CD4-positive, alpha-beta T cell (primary cell): ENCODE measurements at regions not wholly inside any gene's neighbourhood (a gene's known extent, or its start where the extent isn't known, plus 50 kb on each side); places are given as distances from the start of the nearest gene placed in this dataset.

Experiments
- ATAC-seq: fragments of 200-7000 bp; cut with Tn5 transposase; one replicate; pipeline ENCODE4 v1.10.0; 2022; ENCODE audit warnings: mild to moderate bottlenecking; ENCODE audit not compliant: poor library complexity
- CTCF ChIA-PET: fragments of 350-600 bp; sonication (Branson Sonifier 250); formaldehyde crosslinking; loops from one replicate; lab custom pipeline; 2021; ENCODE audit warnings: antibody characterized with exemption, inconsistent platforms; lab: Charles Lee
- POLR2A ChIA-PET: fragments of 350-600 bp; sonication (Branson Sonifier 250); formaldehyde crosslinking; loops from one replicate; lab custom pipeline; 2021; ENCODE audit warnings: antibody characterized with exemption, inconsistent platforms; lab: Charles Lee
- DNase-seq, 14 experiments: peaks; one replicate each; pipeline ENCODE4 v3.0.0-alpha.2; 2013 to 2020; ENCODE audit warnings: mixed read lengths in 2 of 14
- H3K27ac ChIP-seq, 2 donors: one replicate each; pipeline versions ENCODE4 v1.5.1 to v1.7.0; 2013; ENCODE audit warnings: low read length in 2 of 2, low read depth in 1 of 2, mild to moderate bottlenecking in 1 of 2
- H3K27me3 ChIP-seq, 2 experiments: 1 replicate in 1 of 2; 2 replicates in 1 of 2; pipeline versions ENCODE4 v1.6.1 to v1.7.0; 2013; ENCODE audit warnings: low read length in 2 of 2, control low read depth in 1 of 2, mild to moderate bottlenecking in 1 of 2, moderate library complexity in 1 of 2; ENCODE audit not compliant: insufficient read depth in 2 of 2, control insufficient read depth in 1 of 2
- H3K36me3 ChIP-seq: one replicate; pipeline ENCODE4 v1.6.1; 2013; ENCODE audit warnings: low read length, control low read depth; ENCODE audit not compliant: insufficient read depth
- H3K4me1 ChIP-seq: one replicate; pipeline ENCODE4 v1.6.1; 2013; ENCODE audit warnings: low read length, control low read depth; ENCODE audit not compliant: insufficient read depth
- H3K4me3 ChIP-seq: one replicate; pipeline ENCODE4 v1.5.1; 2013; ENCODE audit warnings: mild to moderate bottlenecking, low read length, moderate library complexity
- H3K9me3 ChIP-seq, 2 experiments: 1 replicate in 1 of 2; 2 replicates in 1 of 2; pipeline versions ENCODE4 v1.6.1 to v1.7.0; 2013; ENCODE audit warnings: low read length in 2 of 2, mild to moderate bottlenecking in 2 of 2, control low read depth in 1 of 2, moderate library complexity in 1 of 2; ENCODE audit not compliant: control insufficient read depth in 1 of 2, insufficient read depth in 1 of 2
- H3K27ac Mint-ChIP-seq: one replicate; pipeline ENCODE4 v1.8.0; 2020; ENCODE audit warnings: mixed read lengths
- H3K27me3 Mint-ChIP-seq: one replicate; pipeline ENCODE4 v1.8.0; 2021; ENCODE audit warnings: mixed read lengths
- H3K36me3 Mint-ChIP-seq: one replicate; pipeline ENCODE4 v1.8.0; 2021; ENCODE audit warnings: low read depth, mixed read lengths
- H3K4me1 Mint-ChIP-seq: one replicate; pipeline ENCODE4 v1.8.0; 2021; ENCODE audit warnings: low read depth, mixed read lengths
- H3K4me3 Mint-ChIP-seq: one replicate; pipeline ENCODE4 v1.8.0; 2020; ENCODE audit warnings: mild to moderate bottlenecking, mixed read lengths
- H3K9me3 Mint-ChIP-seq: one replicate; pipeline ENCODE4 v1.8.0; 2020; ENCODE audit warnings: mixed read lengths
- CTCF ChIP-seq: fragments of 200-600 bp; IDR thresholded peaks from one replicate; pipeline ENCODE4 v1.8.0; 2022; ENCODE audit warnings: antibody characterized with exemption, mild to moderate bottlenecking
- intact Hi-C, 2 experiments: fragments of 100-400 bp; cut with DNase I in 1 of 2; cut with micrococcal nuclease in 1 of 2; formaldehyde crosslinking; loops; one replicate each; pipeline versions ENCODE4 v1.15.1 to v1.9.0; 2023 to 2025; cut with DNase I, micrococcal nuclease

DNA sequence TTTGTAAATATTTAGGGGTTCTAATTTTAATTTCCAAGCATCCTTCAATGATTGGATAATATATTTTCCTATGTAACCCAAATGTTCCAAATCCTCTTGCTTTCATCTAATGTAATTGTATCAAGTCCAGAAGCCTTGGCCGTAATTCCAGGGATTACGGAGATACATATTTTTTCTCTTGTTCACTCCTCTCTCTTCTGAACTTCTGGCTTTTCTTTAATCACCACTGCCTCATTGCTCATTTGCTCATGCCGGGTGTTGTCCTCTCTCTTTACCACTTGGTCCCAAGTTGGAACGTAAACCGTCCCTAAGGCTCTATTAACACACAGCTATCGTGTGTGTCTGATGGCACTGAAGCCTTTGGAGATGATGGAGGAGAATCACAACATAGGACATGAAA lies 188.7 kb upstream of the COL3A1 start:
- TF ChIP-seq CTCF = no peak
- H3K4me1 ChIP-seq = no peaks in the 10 kb centered on the region
- Mint-ChIP-seq H3K36me3 (no peaks in the 10 kb centered on the region), H3K9me3 (no peaks in the 10 kb centered on the region), H3K27me3 (no peaks in the 10 kb centered on the region), H3K4me3 (no peak overlapping the region), H3K27ac (no peak overlapping the region), H3K4me1 (no peaks in the 10 kb centered on the region)
- no peak overlapping the region for H3K4me3 ChIP-seq
- intact Hi-C loops = no loop called here
- ATAC-seq = no peak
- H3K27me3 ChIP-seq = no peaks in the 10 kb centered on the region
- H3K36me3 ChIP-seq = no peaks in the 10 kb centered on the region
- no peak overlapping the region for H3K27ac ChIP-seq
- CTCF ChIA-PET = no interaction called here
- no peaks in the 10 kb centered on the region for H3K9me3 ChIP-seq
- POLR2A ChIA-PET = no interaction called here
- DNase-seq = no peak

- DNase-seq (no peak), ATAC-seq (no peak)
- no peak overlapping the region for H3K27ac Mint-ChIP-seq
- Histone ChIP-seq H3K4me3 (no peak overlapping the region), H3K4me1 (no peaks in the 10 kb centered on the region), H3K27me3 (no peaks in the 10 kb centered on the region), H3K36me3 (no peaks in the 10 kb centered on the region), H3K9me3 (no peaks in the 10 kb centered on the region), H3K27ac (no peak overlapping the region)
- TF ChIP-seq CTCF = no peak
- no peaks in the 10 kb centered on the region for H3K36me3 Mint-ChIP-seq
- CTCF ChIA-PET = no interaction called here
- no peaks in the 10 kb centered on the region for H3K9me3 Mint-ChIP-seq
- no peaks in the 10 kb centered on the region for H3K4me1 Mint-ChIP-seq
- POLR2A ChIA-PET = no interaction called here
- intact Hi-C loops = no loop called here
- H3K27me3 Mint-ChIP-seq = no peaks in the 10 kb centered on the region
- no peak overlapping the region for H3K4me3 Mint-ChIP-seq
Observed at GRCh38 chr2:188786368-188786841, 187.8 kb upstream of the COL3A1 start.

- Mint-ChIP-seq H3K4me1 (no peaks in the 10 kb centered on the region), H3K27ac (no peak overlapping the region), H3K27me3 (no peaks in the 10 kb centered on the region), H3K36me3 (no peaks in the 10 kb centered on the region), H3K4me3 (no peak overlapping the region), H3K9me3 (no peaks in the 10 kb centered on the region)
- H3K4me3 ChIP-seq = no peak overlapping the region
- H3K4me1 ChIP-seq = no peaks in the 10 kb centered on the region
- ChIA-PET POLR2A (no interaction called here), CTCF (no interaction called here)
- no peak for TF ChIP-seq CTCF
- intact Hi-C loops = no loop called here
- DNase-seq (no peak), ATAC-seq (no peak)
- no peaks in the 10 kb centered on the region for H3K9me3 ChIP-seq
- no peaks in the 10 kb centered on the region for H3K36me3 ChIP-seq
- no peak overlapping the region for H3K27ac ChIP-seq
- H3K27me3 ChIP-seq = no peaks in the 10 kb centered on the region
Observed at GRCh38 chr2:188787021-188787657, 187.0 kb upstream of the COL3A1 start.
